A673 (cell line): ENCODE measurements at regions not wholly inside any gene's neighbourhood (a gene's known extent, or its start where the extent isn't known, plus 50 kb on each side); places are given as distances from the start of the nearest gene placed in this dataset.

ENCODE experiments used
- BruUV-seq: library from RNA; stranded (reverse); fragments of 400-500 nt; replicated peaks from 2 replicates; lab custom pipeline; 2021; lab: Mats Ljungman, UMichigan
- CTCF ChIA-PET: fragments of 300-600 bp; sonication (Branson Sonifier 250); formaldehyde crosslinking; loops from one replicate; lab custom pipeline; 2022; ENCODE audit warnings: antibody characterized with exemption; lab: Charles Lee
- POLR2A ChIA-PET: fragments of 300-600 bp; sonication (Branson Sonifier 250); formaldehyde crosslinking; loops from one replicate; lab custom pipeline; 2022; ENCODE audit warnings: antibody characterized with exemption; ENCODE audit not compliant: low non-redundant PET; lab: Charles Lee
- DNase-seq: peaks from one replicate; pipeline ENCODE4 v3.0.0-alpha.2; 2015; ENCODE audit warnings: low spot score
- H3K27ac ChIP-seq: fragments of 200-600 bp; sonication (generic); 2 replicates; pipeline ENCODE4 v1.5.1; 2016; ENCODE audit warnings: mixed run types, low read depth, mild to moderate bottlenecking, mixed read lengths, antibody characterized with exemption, low read length; ENCODE audit not compliant: poor library complexity, severe bottlenecking
- H3K27me3 ChIP-seq: fragments of 200-600 bp; sonication (generic); replicated peaks from 2 replicates; pipeline ENCODE4 v1.6.1; 2017; ENCODE audit warnings: mixed run types, low read depth, mild to moderate bottlenecking, mixed read lengths, antibody characterized with exemption, low read length; ENCODE audit not compliant: insufficient read depth, poor library complexity
- H3K36me3 ChIP-seq: fragments of 200-600 bp; sonication (generic); 2 replicates; pipeline ENCODE4 v1.6.1; 2016; ENCODE audit warnings: mixed run types, mild to moderate bottlenecking, mixed read lengths, antibody characterized with exemption, low read length; ENCODE audit not compliant: insufficient read depth, poor library complexity, severe bottlenecking
- H3K4me1 ChIP-seq: fragments of 200-600 bp; sonication (generic); 2 replicates; pipeline ENCODE4 v1.6.1; 2017; ENCODE audit warnings: mixed run types, mild to moderate bottlenecking, mixed read lengths, antibody characterized with exemption, low read length; ENCODE audit not compliant: insufficient read depth, poor library complexity, severe bottlenecking
- H3K4me3 ChIP-seq: fragments of 200-600 bp; sonication (generic); 2 replicates; pipeline ENCODE4 v1.5.1; 2016; ENCODE audit warnings: low read depth, mixed run types, mild to moderate bottlenecking, mixed read lengths, low read length; ENCODE audit not compliant: poor library complexity, severe bottlenecking
- H3K9me3 ChIP-seq: fragments of 200-600 bp; sonication (generic); 2 replicates; pipeline ENCODE4 v1.6.1; 2016; ENCODE audit warnings: mixed run types, low read depth, mild to moderate bottlenecking, mixed read lengths, antibody characterized with exemption, low read length; ENCODE audit not compliant: poor library complexity, severe bottlenecking
- EZH2 ChIP-seq: fragments of 200-600 bp; sonication (generic); IDR thresholded peaks from 2 replicates; pipeline ENCODE4 v1.6.1; 2017; ENCODE audit warnings: borderline replicate concordance, low read depth, mild to moderate bottlenecking, mixed read lengths, antibody characterized with exemption, low read length; ENCODE audit not compliant: poor library complexity, severe bottlenecking
- intact Hi-C: fragments of 100-400 bp; cut with micrococcal nuclease; formaldehyde crosslinking; loops from one replicate; pipeline ENCODE4 v1.10.0; 2022; ENCODE audit not compliant: unreplicated experiment
- TF ChIP-seq, protein P1 (sequence below): fragments of 300-800, 200-600 bp; sonication (generic); conservative IDR thresholded peaks from 2 replicates; pipeline ENCODE4 v1.5.1; 2017; ENCODE audit warnings: low read depth, mild to moderate bottlenecking, antibody characterized with exemption, low read length, moderate library complexity, mixed read lengths

DNA sequence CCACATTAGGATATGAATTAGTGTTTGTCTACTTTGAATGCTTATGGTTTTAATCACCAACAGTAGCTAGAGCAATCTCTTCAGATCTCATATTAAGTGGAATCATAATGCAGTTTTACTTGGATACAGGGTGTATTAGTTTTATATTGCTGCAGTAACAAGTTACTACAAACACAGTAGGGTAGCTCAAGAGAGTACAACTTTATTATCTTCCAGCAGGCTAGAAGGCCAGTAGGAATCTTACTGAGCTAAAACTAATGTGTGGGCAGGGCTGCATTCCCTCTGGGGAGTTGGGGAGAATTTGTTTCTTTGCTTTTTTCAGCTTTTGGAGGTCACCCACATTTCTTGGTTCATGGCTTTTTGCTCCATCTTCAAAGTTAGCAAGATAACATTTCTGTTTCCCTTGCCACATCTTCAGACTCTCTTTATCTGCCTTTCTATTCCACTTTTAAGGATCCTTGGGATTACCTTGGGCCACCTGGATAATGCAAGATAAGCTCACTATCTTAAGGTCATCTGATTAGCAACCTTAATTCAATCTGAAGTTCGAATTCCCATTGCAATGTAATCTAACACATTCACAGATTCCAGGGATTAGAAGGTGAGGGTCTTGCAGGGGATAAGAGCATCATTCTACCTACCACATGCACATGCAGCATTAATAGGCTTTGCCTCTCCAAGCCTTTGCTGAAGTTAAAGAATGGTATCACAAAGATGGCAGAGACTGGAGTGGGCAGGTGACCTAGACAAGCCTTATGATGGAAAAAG, 134.1 kb upstream of the SLC10A2 start:
- Histone ChIP-seq H3K4me3 (no peak overlapping the region), H3K36me3 (no peaks in the 10 kb centered on the region), H3K4me1 (no peaks in the 10 kb centered on the region), H3K27me3 (peaks cover 61% of the 10 kb centered on the region), H3K9me3 (no peaks in the 10 kb centered on the region), H3K27ac (no peak overlapping the region)
- no peak for DNase-seq
- no TSS peak for BruUV-seq
- intact Hi-C loops = no loop called here
- POLR2A ChIA-PET = no interaction called here
- TF ChIP-seq EZH2 = no peak
- TF ChIP-seq, protein P1, sequence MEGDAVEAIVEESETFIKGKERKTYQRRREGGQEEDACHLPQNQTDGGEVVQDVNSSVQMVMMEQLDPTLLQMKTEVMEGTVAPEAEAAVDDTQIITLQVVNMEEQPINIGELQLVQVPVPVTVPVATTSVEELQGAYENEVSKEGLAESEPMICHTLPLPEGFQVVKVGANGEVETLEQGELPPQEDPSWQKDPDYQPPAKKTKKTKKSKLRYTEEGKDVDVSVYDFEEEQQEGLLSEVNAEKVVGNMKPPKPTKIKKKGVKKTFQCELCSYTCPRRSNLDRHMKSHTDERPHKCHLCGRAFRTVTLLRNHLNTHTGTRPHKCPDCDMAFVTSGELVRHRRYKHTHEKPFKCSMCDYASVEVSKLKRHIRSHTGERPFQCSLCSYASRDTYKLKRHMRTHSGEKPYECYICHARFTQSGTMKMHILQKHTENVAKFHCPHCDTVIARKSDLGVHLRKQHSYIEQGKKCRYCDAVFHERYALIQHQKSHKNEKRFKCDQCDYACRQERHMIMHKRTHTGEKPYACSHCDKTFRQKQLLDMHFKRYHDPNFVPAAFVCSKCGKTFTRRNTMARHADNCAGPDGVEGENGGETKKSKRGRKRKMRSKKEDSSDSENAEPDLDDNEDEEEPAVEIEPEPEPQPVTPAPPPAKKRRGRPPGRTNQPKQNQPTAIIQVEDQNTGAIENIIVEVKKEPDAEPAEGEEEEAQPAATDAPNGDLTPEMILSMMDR = no peak
- CTCF ChIA-PET = no interaction called here

DNA sequence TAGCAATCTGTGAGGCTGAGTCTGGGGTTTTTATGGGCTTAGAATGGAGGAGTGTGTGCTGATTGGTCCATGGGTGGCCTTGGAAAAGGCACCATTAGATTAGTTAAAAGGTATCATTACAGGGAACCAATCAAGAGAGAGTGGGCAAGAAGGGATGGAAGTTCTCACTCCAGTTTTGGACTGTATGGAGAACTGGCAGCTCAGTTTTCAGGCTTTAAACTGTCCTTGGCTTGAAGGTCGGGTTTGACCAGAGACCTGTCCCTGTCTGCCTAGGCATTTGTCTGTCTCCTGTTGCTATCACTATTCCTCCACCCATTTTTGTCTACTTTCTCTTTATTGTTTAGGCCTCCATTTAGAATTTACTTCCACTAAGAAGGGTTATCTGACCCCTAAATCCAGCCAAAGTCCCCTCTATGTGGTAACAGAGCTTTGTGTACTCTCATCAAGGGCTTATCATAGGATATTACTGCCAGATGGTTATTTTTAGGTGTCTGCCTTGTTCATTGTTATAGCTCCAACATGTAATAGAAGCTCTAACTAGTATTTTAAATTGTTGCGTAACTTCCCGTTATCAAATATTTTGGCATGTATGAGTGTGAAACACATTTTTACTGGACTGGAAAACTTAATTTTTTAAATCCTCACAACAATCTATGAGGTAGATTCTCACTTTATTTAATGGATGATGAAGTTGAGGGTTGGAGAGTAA, 133.3 kb upstream of the SLC10A2 start:
- H3K4me1 ChIP-seq = no peaks in the 10 kb centered on the region
- no peaks in the 10 kb centered on the region for H3K36me3 ChIP-seq
- no peak for TF ChIP-seq EZH2
- TF ChIP-seq, protein P1 = no peak
- no peak overlapping the region for H3K27ac ChIP-seq
- DNase-seq = no peak
- POLR2A ChIA-PET = no interaction called here
- CTCF ChIA-PET = no interaction called here
- H3K27me3 ChIP-seq = peaks cover 55% of the 10 kb centered on the region
- H3K4me3 ChIP-seq = no peak overlapping the region
- intact Hi-C loops = no loop called here
- H3K9me3 ChIP-seq = no peaks in the 10 kb centered on the region
- BruUV-seq = no TSS peak

GRCh38 chr13:103196356-103196755, 130.1 kb upstream of the SLC10A2 start:
- H3K36me3 ChIP-seq = no peaks in the 10 kb centered on the region
- ChIA-PET POLR2A (no interaction called here), CTCF (no interaction called here)
- no peak overlapping the region for H3K4me3 ChIP-seq
- intact Hi-C loops = no loop called here
- no TSS peak for BruUV-seq
- no peaks in the 10 kb centered on the region for H3K9me3 ChIP-seq
- DNase-seq = no peak
- no peak overlapping the region for H3K27ac ChIP-seq
- TF ChIP-seq, protein P1 = no peak
- TF ChIP-seq EZH2 = no peak
- no peaks in the 10 kb centered on the region for H3K4me1 ChIP-seq
- H3K27me3 ChIP-seq = peaks cover 24% of the 10 kb centered on the region
